Vagina (tissue), 2 donors: ENCODE measurements at regions not wholly inside any gene's neighbourhood (a gene's known extent, or its start where the extent isn't known, plus 50 kb on each side); places are given as distances from the start of the nearest gene placed in this dataset.

Experiments
- DNase-seq, 2 donors: peaks; one replicate each; pipeline ENCODE4 v3.0.0-alpha.2; 2017; ENCODE audit errors: extremely low spot score in 2 of 2
- H3K27ac ChIP-seq: fragments of 200-600 bp; sonication (generic); one replicate; pipeline ENCODE4 v1.5.1; 2019
- H3K27me3 ChIP-seq: fragments of 200-600 bp; sonication (generic); one replicate; pipeline ENCODE4 v1.5.1; 2019
- H3K36me3 ChIP-seq, 2 donors: fragments of 200-600 bp; sonication (generic); one replicate each; pipeline ENCODE4 v1.5.1; 2017 to 2019
- H3K4me1 ChIP-seq: fragments of 200-600 bp; sonication (generic); one replicate; pipeline ENCODE4 v1.5.1; 2019
- H3K4me3 ChIP-seq, 2 donors: fragments of 200-600 bp; sonication (generic); 1 replicate in 1 of 2; 2 replicates in 1 of 2; pipeline ENCODE4 v1.5.1; 2016 to 2019
- H3K9me3 ChIP-seq: fragments of 200-600 bp; sonication (generic); one replicate; pipeline ENCODE4 v1.5.1; 2019
- CTCF ChIP-seq, 3 experiments: fragments of 450-650 bp in 2 of 3; fragments of 200-600 bp in 1 of 3; sonication (generic) in 1 of 3; IDR thresholded peaks; one replicate each; pipeline ENCODE4 v1.5.1; 2017 to 2019; ENCODE audit warnings: antibody characterized with exemption in 3 of 3, mild to moderate bottlenecking in 2 of 3, moderate library complexity in 2 of 3
- POLR2A ChIP-seq, 2 donors: fragments of 450-650 bp; IDR thresholded peaks; one replicate each; pipeline ENCODE4 v1.6.1; 2017; ENCODE audit warnings: antibody characterized with exemption in 2 of 2, mild to moderate bottlenecking in 2 of 2, moderate library complexity in 2 of 2
- POLR2AphosphoS5 ChIP-seq, 2 donors: sonication (generic); formaldehyde crosslinking; IDR thresholded peaks; one replicate each; pipeline ENCODE4 v1.9.0; 2017; ENCODE audit warnings: antibody characterized with exemption in 2 of 2, mild to moderate bottlenecking in 2 of 2, low read depth in 1 of 2; ENCODE audit not compliant: insufficient read depth in 1 of 2
- intact Hi-C: fragments of 100-400 bp; cut with DNase I; formaldehyde crosslinking; loops from one replicate; pipeline ENCODE4 v1.15.1; 2023

GRCh38 chr22:47587861-47588577 lies 825.6 kb downstream of the TBC1D22A start:
- Histone ChIP-seq H3K4me1 (no peaks in the 10 kb centered on the region), H3K9me3 (no peaks in the 10 kb centered on the region), H3K27ac (no peak overlapping the region), H3K27me3 (no peaks in the 10 kb centered on the region), H3K36me3 (no peaks in the 10 kb centered on the region), H3K4me3 (no peak overlapping the region)
- TF ChIP-seq POLR2AphosphoS5 (IDR thresholded peaks at IDR 0.05; ENCODE audit: insufficient read depth in 1 of 2, low read depth in 1 of 2) (no peak), CTCF (IDR thresholded peaks at IDR 0.05) (no peak), POLR2A (IDR thresholded peaks at IDR 0.05) (no peak)
- peak in 1 of 2 donors; percentile 49 for DNase-seq
- intact Hi-C loops, result no loop called here

- H3K4me1 ChIP-seq, result no peaks in the 10 kb centered on the region
- H3K27me3 ChIP-seq, result no peaks in the 10 kb centered on the region
- intact Hi-C loops, result no loop called here
- H3K36me3 ChIP-seq, result no peaks in the 10 kb centered on the region
- no peak overlapping the region for H3K27ac ChIP-seq
- no peak overlapping the region for H3K4me3 ChIP-seq
- peak in 1 of 2 donors; percentile 31 for DNase-seq
- TF ChIP-seq CTCF (IDR thresholded peaks at IDR 0.05) (no peak), POLR2A (IDR thresholded peaks at IDR 0.05) (no peak), POLR2AphosphoS5 (IDR thresholded peaks at IDR 0.05; ENCODE audit: insufficient read depth in 1 of 2, low read depth in 1 of 2) (no peak)
- H3K9me3 ChIP-seq, result no peaks in the 10 kb centered on the region
Observed at GRCh38 chr22:47587361-47587760, 824.9 kb downstream of the TBC1D22A start.

GRCh38 chr22:47586946-47587345 lies 824.5 kb downstream of the TBC1D22A start:
- DNase-seq, result peak in 1 of 2 donors; percentile 74
- Histone ChIP-seq H3K4me3 (no peak overlapping the region), H3K4me1 (no peaks in the 10 kb centered on the region), H3K9me3 (no peaks in the 10 kb centered on the region), H3K27ac (no peak overlapping the region), H3K27me3 (no peaks in the 10 kb centered on the region), H3K36me3 (no peaks in the 10 kb centered on the region)
- TF ChIP-seq POLR2AphosphoS5 (IDR thresholded peaks at IDR 0.05; ENCODE audit: insufficient read depth in 1 of 2, low read depth in 1 of 2) (no peak), CTCF (IDR thresholded peaks at IDR 0.05) (no peak), POLR2A (IDR thresholded peaks at IDR 0.05) (no peak)
- intact Hi-C loops, result no loop called here

GRCh38 chr22:47586038-47586437 lies 823.6 kb downstream of the TBC1D22A start:
- TF ChIP-seq POLR2A (IDR thresholded peaks at IDR 0.05), result no peak
- TF ChIP-seq CTCF (IDR thresholded peaks at IDR 0.05), result no peak
- no peak for TF ChIP-seq POLR2AphosphoS5 (IDR thresholded peaks at IDR 0.05; ENCODE audit: insufficient read depth in 1 of 2, low read depth in 1 of 2)
- DNase-seq, result no peak
- intact Hi-C loops, result no loop called here
- H3K36me3 ChIP-seq, result no peaks in the 10 kb centered on the region
- no peaks in the 10 kb centered on the region for H3K27me3 ChIP-seq
- no peaks in the 10 kb centered on the region for H3K9me3 ChIP-seq
- no peaks in the 10 kb centered on the region for H3K4me1 ChIP-seq
- H3K27ac ChIP-seq, result no peak overlapping the region
- no peak overlapping the region for H3K4me3 ChIP-seq

GRCh38 chr22:47583959-47584562 lies 821.6 kb downstream of the TBC1D22A start:
- intact Hi-C loops, result no loop called here
- no peak for DNase-seq
- TF ChIP-seq CTCF (IDR thresholded peaks at IDR 0.05), result no peak
- no peak for TF ChIP-seq POLR2A (IDR thresholded peaks at IDR 0.05)
- no peak for TF ChIP-seq POLR2AphosphoS5 (IDR thresholded peaks at IDR 0.05; ENCODE audit: insufficient read depth in 1 of 2, low read depth in 1 of 2)
- H3K9me3 ChIP-seq, result no peaks in the 10 kb centered on the region
- no peak overlapping the region for H3K4me3 ChIP-seq
- no peaks in the 10 kb centered on the region for H3K4me1 ChIP-seq
- H3K36me3 ChIP-seq, result no peaks in the 10 kb centered on the region
- no peaks in the 10 kb centered on the region for H3K27me3 ChIP-seq
- no peak overlapping the region for H3K27ac ChIP-seq
